Body of pancreas (tissue), 4 donors: ENCODE measurements at regions not wholly inside any gene's neighbourhood (a gene's known extent, or its start where the extent isn't known, plus 50 kb on each side); places are given as distances from the start of the nearest gene placed in this dataset.

Source experiments
- POLR2A ChIP-seq, 3 donors: fragments of 450-650 bp; IDR thresholded peaks; one replicate each; pipeline ENCODE4 v1.6.1; 2016; ENCODE audit warnings: antibody characterized with exemption in 3 of 3, mild to moderate bottlenecking in 2 of 3
- TF ChIP-seq, protein P1 (sequence below), 7 experiments: fragments of 450-650 bp in 4 of 7; fragments of 200-600 bp in 3 of 7; sonication (generic) in 3 of 7; IDR thresholded peaks; one replicate each; pipeline ENCODE4 v1.5.1; 2016 to 2019; ENCODE audit warnings: antibody characterized with exemption in 7 of 7

DNA sequence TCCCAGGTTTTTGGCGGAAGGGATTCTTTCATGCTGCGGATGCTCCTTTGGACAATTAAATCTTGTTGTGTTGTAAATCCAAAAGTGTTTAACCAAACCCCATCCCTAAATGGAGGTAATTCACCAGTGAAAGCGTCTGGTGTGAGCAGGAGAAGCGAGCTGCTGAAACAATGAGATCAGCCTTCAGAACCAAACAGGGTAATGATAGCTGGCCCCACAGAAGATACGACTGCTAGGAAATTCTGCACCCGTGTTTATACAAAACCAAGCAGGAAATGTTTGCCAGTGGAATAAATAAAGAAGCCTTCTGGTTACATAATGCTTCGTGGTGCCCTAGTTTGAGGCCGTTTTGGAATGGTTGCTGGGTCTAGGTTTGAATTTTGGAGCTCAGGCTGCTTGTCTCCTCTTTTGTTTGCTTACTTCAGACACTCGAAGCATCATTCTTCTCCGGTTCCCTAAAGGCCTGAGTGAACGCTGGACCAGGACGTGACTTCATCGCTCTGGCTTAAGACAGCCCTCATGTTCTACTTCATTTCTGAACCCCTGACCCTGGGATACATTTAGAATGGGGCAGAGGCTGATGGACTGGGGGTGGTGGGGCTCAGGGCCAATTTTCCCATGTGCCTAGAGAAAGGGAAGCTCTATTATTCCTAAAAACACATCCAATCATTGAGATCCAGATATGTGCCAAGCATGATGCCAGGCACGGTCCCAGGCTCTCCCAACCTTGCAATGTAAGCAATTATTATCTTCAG is 61.6 kb upstream of the JAG1 start:
- no peak for TF ChIP-seq POLR2A (IDR thresholded peaks at IDR 0.05)
- TF ChIP-seq, protein P1, sequence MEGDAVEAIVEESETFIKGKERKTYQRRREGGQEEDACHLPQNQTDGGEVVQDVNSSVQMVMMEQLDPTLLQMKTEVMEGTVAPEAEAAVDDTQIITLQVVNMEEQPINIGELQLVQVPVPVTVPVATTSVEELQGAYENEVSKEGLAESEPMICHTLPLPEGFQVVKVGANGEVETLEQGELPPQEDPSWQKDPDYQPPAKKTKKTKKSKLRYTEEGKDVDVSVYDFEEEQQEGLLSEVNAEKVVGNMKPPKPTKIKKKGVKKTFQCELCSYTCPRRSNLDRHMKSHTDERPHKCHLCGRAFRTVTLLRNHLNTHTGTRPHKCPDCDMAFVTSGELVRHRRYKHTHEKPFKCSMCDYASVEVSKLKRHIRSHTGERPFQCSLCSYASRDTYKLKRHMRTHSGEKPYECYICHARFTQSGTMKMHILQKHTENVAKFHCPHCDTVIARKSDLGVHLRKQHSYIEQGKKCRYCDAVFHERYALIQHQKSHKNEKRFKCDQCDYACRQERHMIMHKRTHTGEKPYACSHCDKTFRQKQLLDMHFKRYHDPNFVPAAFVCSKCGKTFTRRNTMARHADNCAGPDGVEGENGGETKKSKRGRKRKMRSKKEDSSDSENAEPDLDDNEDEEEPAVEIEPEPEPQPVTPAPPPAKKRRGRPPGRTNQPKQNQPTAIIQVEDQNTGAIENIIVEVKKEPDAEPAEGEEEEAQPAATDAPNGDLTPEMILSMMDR (IDR thresholded peaks at IDR 0.05) = no peak
